ENCODE measurements at regions not wholly inside any gene's neighbourhood (a gene's known extent, or its start where the extent isn't known, plus 50 kb on each side); places are given as distances from the start of the nearest gene placed in this dataset.

GRCh38 chr4:11914406-11914805, 485.7 kb upstream of the HS3ST1 start:
- no peak for TF ChIP-seq CTCF (IDR thresholded peaks at IDR 0.05; ENCODE audit: low read length)
- TF ChIP-seq EZH2 (optimal IDR thresholded peaks at IDR 0.05; ENCODE audit: low read depth, low read length), result no peak
